Peyer's patch (tissue), 4 donors: ENCODE measurements at regions not wholly inside any gene's neighbourhood (a gene's known extent, or its start where the extent isn't known, plus 50 kb on each side); places are given as distances from the start of the nearest gene placed in this dataset.

Experiments used
- CTCF ChIP-seq, 6 experiments: fragments of 450-650 bp in 4 of 6; fragments of 200-600 bp in 2 of 6; sonication (generic) in 1 of 6; IDR thresholded peaks; one replicate each; pipeline ENCODE4 v1.5.1; 2017 to 2019; ENCODE audit warnings: antibody characterized with exemption in 6 of 6, mild to moderate bottlenecking in 3 of 6, moderate library complexity in 1 of 6
- POLR2A ChIP-seq, 2 donors: fragments of 450-650 bp; IDR thresholded peaks; one replicate each; pipeline ENCODE4 v1.5.1; 2017; ENCODE audit warnings: antibody characterized with exemption in 2 of 2, mild to moderate bottlenecking in 2 of 2, moderate library complexity in 2 of 2

- TF ChIP-seq CTCF (IDR thresholded peaks at IDR 0.05), result no peak
- no peak for TF ChIP-seq POLR2A (IDR thresholded peaks at IDR 0.05)
Measured at GRCh38 chr14:28488684-28489083, 277.9 kb upstream of the FOXG1 start.
